GM12878 (cell line): ENCODE measurements at regions not wholly inside any gene's neighbourhood (a gene's known extent, or its start where the extent isn't known, plus 50 kb on each side); places are given as distances from the start of the nearest gene placed in this dataset.

Experiments
- ATAC-seq: fragments of 200-7000 bp; cut with Tn5 transposase; 3 replicates; pipeline ENCODE4 v1.9.1; 2020; ENCODE audit warnings: mild to moderate bottlenecking, moderate library complexity
- BruUV-seq: library from RNA; stranded (reverse); fragments of 400-500 nt; replicated peaks from 2 replicates; lab custom pipeline; 2021; lab: Mats Ljungman, UMichigan
- CTCF ChIA-PET: fragments of 300-600 bp; sonication (Branson Sonifier 250); formaldehyde crosslinking; extraction: SDS; loops from one replicate; lab custom pipeline; 2021; ENCODE audit warnings: inconsistent platforms; lab: Yijun Ruan, JAX
- POLR2A ChIA-PET: fragments of 350-600 bp; formaldehyde crosslinking; extraction: SDS; loops from one replicate; lab custom pipeline; 2021; ENCODE audit warnings: inconsistent platforms; lab: Charles Lee
- RAD21 ChIA-PET: fragments of 300-600 bp; sonication (Branson Sonifier 250); formaldehyde crosslinking; loops from one replicate; lab custom pipeline; 2023; ENCODE audit warnings: antibody characterized with exemption; ENCODE audit not compliant: unreplicated experiment; lab: Charles Lee
- SMC1A ChIA-PET: fragments of 300-600 bp; sonication (Branson Sonifier 250); formaldehyde crosslinking; loops from one replicate; lab custom pipeline; 2023; ENCODE audit not compliant: unreplicated experiment, uncharacterized antibody; lab: Charles Lee
- DNase-seq: peaks from one replicate; pipeline ENCODE4 v3.0.0-alpha.2; 2011; ENCODE audit warnings: low read depth, low spot score
- FAIRE-seq: peaks from 3 replicates; lab custom pipeline; 2011; peaks lifted over from hg19 to GRCh38; lab: Jason Lieb, UNC
- H2AFZ ChIP-seq: 2 replicates; pipeline ENCODE4 v1.6.0; 2011; ENCODE audit warnings: low read depth, low read length, control low read depth; ENCODE audit not compliant: control insufficient read depth
- H3K27ac ChIP-seq: 2 replicates; pipeline ENCODE4 v1.5.1; 2011; ENCODE audit warnings: control low read depth; ENCODE audit not compliant: control insufficient read depth, insufficient read depth
- H3K27me3 ChIP-seq, 2 experiments: replicated peaks in 1 of 2; 2 replicates each; pipeline versions ENCODE4 v1.6.0 to v1.6.1; 2011; ENCODE audit warnings: low read length in 1 of 2; ENCODE audit not compliant: control insufficient read depth in 2 of 2, insufficient read depth in 2 of 2
- H3K36me3 ChIP-seq, 2 experiments: 2 replicates each; pipeline ENCODE4 v1.5.1; 2011; ENCODE audit warnings: low read length in 1 of 2; ENCODE audit not compliant: control insufficient read depth in 2 of 2, insufficient read depth in 2 of 2
- H3K4me1 ChIP-seq: 2 replicates; pipeline ENCODE4 v1.6.1; 2011; ENCODE audit warnings: mild to moderate bottlenecking, low read length, moderate library complexity, mixed read lengths; ENCODE audit not compliant: control insufficient read depth, insufficient read depth
- H3K4me2 ChIP-seq: 2 replicates; pipeline ENCODE4 v1.6.0; 2011; ENCODE audit warnings: control low read depth; ENCODE audit not compliant: control insufficient read depth, insufficient read depth
- H3K4me3 ChIP-seq: fragments of 200-600 bp; sonication (generic); 2 replicates; pipeline ENCODE4 v1.5.1; 2016
- H3K79me2 ChIP-seq: 2 replicates; pipeline ENCODE4 v1.6.0; 2011; ENCODE audit warnings: low read length; ENCODE audit not compliant: control insufficient read depth, insufficient read depth
- H3K9ac ChIP-seq: 2 replicates; pipeline ENCODE4 v1.8.0; 2011; ENCODE audit warnings: low read length, control low read depth, mixed read lengths; ENCODE audit not compliant: control insufficient read depth, insufficient read depth
- H3K9me3 ChIP-seq: replicated peaks from 3 replicates; pipeline ENCODE4 v1.5.1; 2011; ENCODE audit warnings: mild to moderate bottlenecking, low read length; ENCODE audit not compliant: control insufficient read depth, insufficient read depth
- H4K20me1 ChIP-seq: 2 replicates; pipeline ENCODE4 v1.6.0; 2011; ENCODE audit not compliant: control insufficient read depth, insufficient read depth
- CTCF ChIP-seq, 3 experiments: IDR thresholded peaks in 2 of 3; conservative IDR thresholded peaks in 1 of 3; 2 replicates each; pipeline ENCODE4 v1.5.1; 2011; ENCODE audit warnings: low read depth in 3 of 3, low read length in 3 of 3, mild to moderate bottlenecking in 3 of 3, control low read depth in 2 of 3, moderate library complexity in 2 of 3, inconsistent platforms in 1 of 3, mixed read lengths in 1 of 3; ENCODE audit not compliant: control insufficient read depth in 2 of 3, insufficient read depth in 1 of 3; ENCODE audit errors: extremely low read depth in 1 of 3
- DPF2 ChIP-seq: fragments of 450-650 bp; IDR thresholded peaks from 2 replicates; pipeline ENCODE4 v1.6.1; 2017; ENCODE audit warnings: mild to moderate bottlenecking
- HSF1 ChIP-seq: fragments of 150-350 bp; IDR thresholded peaks from 2 replicates; pipeline ENCODE4 v1.6.1; 2014; ENCODE audit warnings: mild to moderate bottlenecking, low read depth, low read length
- IRF5 ChIP-seq: fragments of 450-650 bp; IDR thresholded peaks from 2 replicates; pipeline ENCODE4 v1.6.1; 2017; ENCODE audit warnings: borderline replicate concordance
- LARP7 ChIP-seq: fragments of 450-650 bp; IDR thresholded peaks from 2 replicates; pipeline ENCODE4 v1.6.1; 2017; ENCODE audit warnings: mild to moderate bottlenecking
- MXI1 ChIP-seq: fragments of 150-350 bp; IDR thresholded peaks from 2 replicates; pipeline ENCODE4 v1.6.1; 2011; ENCODE audit warnings: low read depth, mild to moderate bottlenecking, inconsistent platforms, low read length, improper control_type of control experiment
- NR2C2 ChIP-seq: IDR thresholded peaks from 2 replicates; pipeline ENCODE4 v1.6.1; 2011; ENCODE audit warnings: borderline replicate concordance, low read depth; ENCODE audit not compliant: control insufficient read depth, insufficient read length
- PBX3 ChIP-seq: IDR thresholded peaks from 2 replicates; pipeline ENCODE4 v1.6.1; 2011; ENCODE audit warnings: mild to moderate bottlenecking, low read depth, low read length, moderate library complexity; ENCODE audit not compliant: insufficient replicate concordance
- RBBP5 ChIP-seq: fragments of 200-600 bp; sonication (generic); conservative IDR thresholded peaks from 2 replicates; pipeline ENCODE4 v1.6.1; 2016
- RELB ChIP-seq: fragments of 450-650 bp; IDR thresholded peaks from 2 replicates; pipeline ENCODE4 v1.6.1; 2017; ENCODE audit warnings: low read depth, mild to moderate bottlenecking, moderate library complexity
- SUPT20H ChIP-seq: IDR thresholded peaks from 2 replicates; pipeline ENCODE4 v1.6.1; 2011; ENCODE audit warnings: low read depth, mild to moderate bottlenecking, low read length, moderate library complexity, borderline replicate concordance; ENCODE audit not compliant: control insufficient read depth
- SUZ12 ChIP-seq: fragments of 200-600 bp; sonication (generic); IDR thresholded peaks from one replicate; pipeline ENCODE4 v1.6.1; 2018; ENCODE audit warnings: antibody characterized with exemption, mild to moderate bottlenecking; ENCODE audit not compliant: unreplicated experiment
- YBX1 ChIP-seq: fragments of 450-650 bp; IDR thresholded peaks from 2 replicates; pipeline ENCODE4 v1.6.1; 2016; ENCODE audit warnings: antibody characterized with exemption
- ZNF24 ChIP-seq: fragments of 450-650 bp; IDR thresholded peaks from 2 replicates; pipeline ENCODE4 v1.6.1; 2017; ENCODE audit warnings: antibody characterized with exemption, mild to moderate bottlenecking
- ZNF274 ChIP-seq: IDR thresholded peaks from one replicate; pipeline ENCODE4 v1.8.0; 2011; ENCODE audit not compliant: insufficient read length, insufficient read depth
- ZSCAN29 ChIP-seq: fragments of 450-650 bp; IDR thresholded peaks from 2 replicates; pipeline ENCODE4 v1.6.1; 2017; ENCODE audit warnings: mild to moderate bottlenecking, moderate library complexity
- ZZZ3 ChIP-seq: IDR thresholded peaks from 2 replicates; pipeline ENCODE4 v1.6.1; 2011; ENCODE audit warnings: low read depth; ENCODE audit not compliant: control insufficient read depth, insufficient read length
- WGBS: methylation state at CpG from one replicate; pipeline ENCODE4 v1.1.6; 2016; ENCODE audit warnings: low lambda C conversion rate; ENCODE audit not compliant: insufficient replicate concordance, insufficient coverage; ENCODE audit errors: missing lambda C conversion rate; 5-methylcytosine and 5-hydroxymethylcytosine counted together
- in situ Hi-C: fragments of 300-500 bp; cut with MboI; formaldehyde crosslinking; loops from 9 replicates; pipeline ENCODE4 v1.14.3; 2018; ENCODE audit warnings: mixed read lengths
- intact Hi-C: fragments of 100-400 bp; cut with micrococcal nuclease; formaldehyde crosslinking; loops from one replicate; pipeline ENCODE4 v1.14.2; 2022; ENCODE audit not compliant: unreplicated experiment

GRCh38 chr5:61823065-61823464 lies 482.9 kb upstream of the KIF2A start (continued):
- no peak for TF ChIP-seq IRF5
- no peak for TF ChIP-seq CTCF (IDR thresholded peaks at IDR 0.05 in 2 of 3, conservative IDR thresholded peaks at IDR 0.05 in 1 of 3; ENCODE audit: control insufficient read depth in 2 of 3, extremely low read depth in 1 of 3, insufficient read depth in 1 of 3, low read depth in 3 of 3, low read length in 3 of 3)
- no peak for TF ChIP-seq DPF2
- TF ChIP-seq HSF1: no peak
- no peak for TF ChIP-seq RBBP5
- no peak for TF ChIP-seq SUZ12
- TF ChIP-seq ZSCAN29: no peak
- no peak for TF ChIP-seq YBX1
- no peak for TF ChIP-seq SUPT20H

- Histone ChIP-seq H3K9ac (no peak overlapping the region), H3K79me2 (no peaks in the 10 kb centered on the region), H3K4me3 (no peak overlapping the region), H3K36me3 (no peaks in the 10 kb centered on the region), H3K27me3 (no peaks in the 10 kb centered on the region; a peak in 1 of 4 replicates), H3K27ac (no peak overlapping the region), H3K9me3 (no peaks in the 10 kb centered on the region), H4K20me1 (no peaks in the 10 kb centered on the region), H2AFZ (no peak overlapping the region), H3K4me1 (no peaks in the 10 kb centered on the region), H3K4me2 (no peak overlapping the region)
- no peak for ATAC-seq
- ChIA-PET CTCF (no interaction called here), RAD21 (no interaction called here), POLR2A (no interaction called here), SMC1A (interaction anchor here (0.6 kb wide), 1 partner anchor 25 kb away, joined by 4 read pairs; no protein-coding TSS in a partner anchor)
- 43% methylated on average over 2 of the region's 2 CpGs for WGBS
- DNase-seq: no peak
- intact Hi-C loops (no loop called here), in situ Hi-C loops (no loop called here)
- no peak for FAIRE-seq
- BruUV-seq: no TSS peak
- TF ChIP-seq LARP7 (no peak), ZNF24 (no peak), ZZZ3 (no peak), MXI1 (no peak), ZNF274 (no peak), RELB (no peak), PBX3 (no peak), NR2C2 (no peak)
Observed at GRCh38 chr5:61823781-61824180, 482.2 kb upstream of the KIF2A start.
